ENCODE measurements at regions not wholly inside any gene's neighbourhood (a gene's known extent, or its start where the extent isn't known, plus 50 kb on each side); places are given as distances from the start of the nearest gene placed in this dataset.
"Not testable (repeated sequence)": the region's sequence is repeated elsewhere in the genome, so short reads cannot be mapped to it uniquely, and the experiment has no call there.

DNA sequence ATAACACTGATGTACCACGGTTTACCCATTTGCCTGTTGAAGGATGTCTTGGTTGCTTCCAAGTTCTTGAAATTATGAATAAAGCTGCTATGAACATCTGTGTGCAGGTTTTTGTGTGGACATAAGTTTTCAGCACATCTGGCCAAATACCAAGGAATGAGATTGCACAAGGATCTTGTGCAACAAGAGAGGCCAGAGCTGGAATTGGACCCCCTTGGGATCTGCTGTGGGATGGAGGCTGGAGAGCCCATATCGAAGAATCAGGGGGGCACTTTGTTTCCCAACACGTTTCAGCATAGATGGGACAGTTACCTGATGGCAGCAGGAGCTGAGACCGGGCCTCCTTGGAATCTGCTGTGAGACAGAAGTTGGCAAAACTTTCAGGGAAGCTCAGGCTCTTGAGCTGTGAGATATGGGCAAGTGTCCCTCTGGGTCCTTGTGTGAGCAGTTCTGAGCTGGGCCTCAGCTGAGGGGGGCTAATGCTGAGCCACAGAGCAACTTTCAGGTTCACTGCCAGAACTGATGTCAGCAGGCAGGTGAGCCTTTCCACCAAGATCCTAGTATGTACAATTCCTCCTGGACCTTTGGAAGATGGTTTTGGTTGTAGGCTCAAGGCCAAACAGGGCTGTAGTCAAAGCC, 115.2 kb upstream of the RAB18 start:
- DNase-seq (ENCODE audit: low read depth, low spot score) = no peak

DNA sequence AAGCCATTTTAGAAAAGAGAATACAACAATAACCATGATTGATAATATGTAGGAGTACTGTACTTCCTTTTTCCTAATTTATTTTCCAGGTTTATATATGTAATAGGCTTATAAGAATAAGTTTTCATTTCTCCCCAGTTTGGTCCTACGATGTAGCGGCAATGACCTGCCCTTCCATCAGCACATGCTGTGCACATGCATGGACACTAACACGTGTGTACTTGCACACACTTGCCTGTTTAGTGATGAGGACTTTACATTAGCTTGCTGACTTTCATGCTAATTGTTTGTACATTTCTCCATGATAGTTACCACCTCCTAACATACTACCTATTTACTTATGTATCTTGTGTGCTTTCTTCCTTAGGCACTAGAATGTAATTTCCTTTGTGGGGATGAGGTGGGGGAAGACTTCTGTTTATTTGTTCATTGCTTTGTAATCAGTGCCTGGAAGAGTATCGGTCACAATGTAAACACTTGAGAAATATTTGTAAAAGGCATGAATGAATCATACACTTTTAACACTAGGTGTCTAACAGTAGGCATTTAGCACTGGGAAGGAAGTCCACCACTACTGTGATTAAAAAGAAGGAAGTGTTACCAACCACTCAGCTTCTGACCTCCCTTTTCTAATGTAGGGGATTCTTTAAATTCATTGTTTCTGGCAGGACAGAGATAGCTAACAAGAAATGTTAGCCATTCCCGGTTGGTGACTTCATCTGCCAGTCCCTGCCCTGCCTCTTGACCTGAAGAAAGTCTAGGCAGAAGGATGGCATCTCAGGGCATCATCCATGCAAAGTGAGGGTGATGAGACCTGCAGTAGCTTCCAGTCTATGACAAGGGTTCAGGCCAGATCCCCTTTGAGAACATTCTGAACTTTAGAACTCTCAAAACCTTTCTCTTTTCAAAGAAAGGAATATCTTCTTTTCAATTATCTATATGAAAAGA, 120.2 kb upstream of the RAB18 start:
- DNase-seq (ENCODE audit: low read depth, low spot score) = no peak

DNA sequence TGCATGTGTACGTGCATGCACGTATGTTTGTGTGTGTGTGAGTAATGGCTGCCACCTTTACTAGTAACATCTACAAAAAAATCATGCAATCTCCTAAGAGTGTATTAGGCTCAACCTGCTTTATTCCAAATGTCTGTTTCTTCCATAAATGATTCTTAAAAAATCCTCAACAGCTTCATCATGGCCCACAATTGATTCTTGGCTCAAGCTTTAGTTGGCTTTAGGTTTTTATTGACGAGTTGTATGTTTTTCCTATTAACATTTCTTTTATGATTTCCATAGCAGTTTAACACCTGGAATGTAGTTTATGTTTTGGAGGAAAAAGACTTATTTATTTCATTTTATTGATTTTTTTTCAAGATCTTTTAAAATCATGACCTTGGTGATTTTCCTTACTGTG, 121.9 kb upstream of the RAB18 start:
- DNase-seq (ENCODE audit: low read depth, low spot score) = no peak

DNA sequence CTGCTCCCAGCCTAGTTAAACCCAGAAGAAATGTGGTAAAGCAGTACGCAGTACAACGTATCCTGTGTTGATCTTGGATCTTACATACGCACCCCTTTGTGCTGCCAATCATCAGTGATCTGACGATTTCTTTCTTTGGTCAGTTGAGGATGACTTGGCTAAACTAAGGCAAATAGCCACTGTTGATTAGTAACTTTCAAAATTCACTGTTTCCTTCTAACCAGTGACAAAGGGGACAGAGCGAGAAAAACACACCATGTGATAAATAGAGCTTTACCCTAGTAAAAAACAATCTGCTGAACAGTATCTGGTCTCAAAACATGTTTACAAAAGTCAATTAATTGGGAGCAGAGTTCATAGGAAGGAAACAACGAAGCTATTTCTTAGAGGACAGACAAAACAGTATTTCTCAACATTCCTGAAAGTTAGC, 123.2 kb upstream of the RAB18 start:
- no peak for DNase-seq (ENCODE audit: low read depth, low spot score)

DNA sequence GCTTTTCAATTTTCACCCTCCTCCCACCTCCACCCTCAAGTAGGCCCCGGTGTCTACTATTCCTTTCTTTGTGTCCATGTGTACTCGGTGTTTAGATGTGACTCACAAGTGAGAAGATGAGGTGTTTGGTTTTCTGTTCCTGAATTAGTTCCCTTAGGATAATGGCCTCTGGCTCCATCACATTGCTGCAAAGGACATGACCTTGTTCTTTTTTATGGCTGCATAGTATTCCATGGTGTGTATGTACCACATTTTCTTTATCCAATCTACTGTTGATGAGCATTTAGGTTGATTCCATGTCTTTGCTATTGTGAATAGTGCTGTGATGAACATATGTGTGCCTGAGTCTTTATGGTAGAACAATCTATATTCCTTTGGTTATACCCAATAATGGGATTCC, 125.1 kb upstream of the RAB18 start:
- not testable (repeated sequence) for DNase-seq (ENCODE audit: low read depth, low spot score)

DNA sequence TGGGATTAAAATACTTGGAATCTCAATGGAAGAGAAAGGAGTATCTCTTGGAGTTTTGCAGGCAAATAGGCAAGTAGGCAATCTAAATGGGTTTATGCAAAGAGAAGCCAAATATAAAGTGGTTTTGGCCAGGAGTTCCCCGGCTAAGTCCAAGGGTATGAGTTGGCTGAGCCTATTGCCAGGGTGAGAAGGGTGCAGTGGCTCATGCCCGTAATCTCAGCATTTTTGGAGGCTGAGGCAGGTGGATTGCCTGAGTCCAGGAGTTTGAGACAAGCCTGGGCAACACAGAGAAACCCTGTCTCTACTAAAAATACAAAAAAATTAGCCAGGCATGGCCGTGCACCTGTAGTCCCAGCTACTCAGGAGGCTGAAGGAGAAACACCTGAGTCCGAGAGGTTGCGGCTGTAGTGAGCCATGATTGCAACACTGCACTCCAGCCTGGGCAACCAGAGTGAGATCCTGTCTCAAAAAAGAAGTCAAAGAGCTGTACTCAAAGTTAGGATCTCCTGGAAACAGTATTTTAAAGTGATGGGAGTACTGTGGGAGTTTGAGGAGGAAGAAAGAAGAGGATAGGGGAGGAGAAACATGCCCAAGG, 130.4 kb upstream of the RAB18 start:
- no peak for DNase-seq (ENCODE audit: low read depth, low spot score)

DNA sequence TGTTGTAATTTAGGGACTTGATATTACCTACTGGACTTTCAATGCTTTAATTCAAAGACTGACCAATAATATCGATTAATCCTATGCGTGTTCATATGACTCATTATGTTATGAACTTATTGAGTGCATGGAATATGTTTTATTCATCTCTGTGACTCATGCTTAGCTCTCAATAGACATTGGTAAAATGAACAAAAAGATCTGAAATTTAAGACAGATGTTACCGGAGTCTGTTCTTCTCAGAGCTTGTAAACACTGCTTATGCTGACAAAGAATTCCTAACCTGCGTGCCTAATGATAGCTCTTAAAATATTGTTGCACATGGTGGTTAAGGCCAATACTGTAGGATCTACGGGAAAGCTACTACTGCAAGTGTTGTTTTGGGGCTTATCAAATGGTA, 131.5 kb upstream of the ACBD5 start:
- DNase-seq (ENCODE audit: low read depth, low spot score) = no peak

DNA sequence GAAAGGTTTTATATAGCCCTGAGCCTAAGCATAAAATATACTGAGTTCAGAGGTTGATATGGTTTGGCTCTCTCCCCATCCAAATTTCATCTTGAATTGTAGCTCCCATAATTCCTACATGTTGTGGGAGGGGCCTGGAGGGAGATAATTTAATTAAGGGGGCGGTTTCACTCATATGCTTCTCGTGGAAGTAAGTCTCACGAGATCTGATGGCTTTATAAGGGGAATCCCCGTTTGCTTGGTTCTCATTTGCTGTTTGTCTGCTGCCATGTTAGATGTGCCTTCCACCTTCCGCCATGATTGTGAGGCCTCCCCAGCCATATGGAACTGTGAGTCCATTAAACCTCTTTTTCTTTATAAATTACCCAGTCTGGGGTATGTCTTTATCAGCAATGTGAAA, 130.8 kb upstream of the ACBD5 start:
- DNase-seq (ENCODE audit: low read depth, low spot score) = not testable (repeated sequence)

DNA sequence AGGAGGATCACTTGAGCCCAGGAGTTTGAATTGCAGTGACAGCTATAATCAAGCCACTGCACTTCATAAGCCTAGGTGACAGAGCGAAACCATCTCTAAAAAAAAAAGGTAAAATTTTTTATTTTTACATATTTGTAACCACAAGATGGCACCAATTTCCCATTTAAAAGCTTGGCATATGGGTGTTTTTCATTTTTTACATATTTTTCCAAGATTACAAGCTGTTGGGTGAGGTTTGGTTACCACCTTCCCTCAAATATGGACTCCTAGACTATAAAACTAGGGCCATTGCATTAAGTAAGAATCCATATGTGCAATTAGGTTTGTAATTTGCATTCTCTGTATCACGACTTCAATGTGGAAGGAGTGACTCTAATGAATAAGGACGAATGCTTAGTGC, 129.3 kb upstream of the ACBD5 start:
- DNase-seq (ENCODE audit: low read depth, low spot score) = no peak

DNA sequence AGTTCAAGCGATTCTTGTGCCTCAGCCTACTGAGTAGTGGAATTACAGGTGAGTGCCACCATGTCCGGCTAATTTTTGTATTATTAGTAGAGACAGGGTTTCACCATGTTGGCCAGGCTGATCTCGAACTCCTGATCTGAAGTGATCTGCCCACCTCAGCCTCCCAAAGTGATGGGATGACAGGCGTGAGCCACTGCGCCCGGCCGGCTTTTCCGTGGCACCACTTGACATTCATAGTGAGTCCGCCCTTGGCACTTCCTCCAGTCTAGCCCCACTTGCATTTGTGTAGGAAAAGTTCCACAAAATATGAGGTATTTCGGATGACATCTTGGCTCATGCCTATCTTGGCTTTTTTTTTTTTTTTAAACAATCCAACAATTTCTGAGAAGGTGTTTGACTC, 128.1 kb upstream of the ACBD5 start:
- DNase-seq (ENCODE audit: low read depth, low spot score) = no peak

DNA sequence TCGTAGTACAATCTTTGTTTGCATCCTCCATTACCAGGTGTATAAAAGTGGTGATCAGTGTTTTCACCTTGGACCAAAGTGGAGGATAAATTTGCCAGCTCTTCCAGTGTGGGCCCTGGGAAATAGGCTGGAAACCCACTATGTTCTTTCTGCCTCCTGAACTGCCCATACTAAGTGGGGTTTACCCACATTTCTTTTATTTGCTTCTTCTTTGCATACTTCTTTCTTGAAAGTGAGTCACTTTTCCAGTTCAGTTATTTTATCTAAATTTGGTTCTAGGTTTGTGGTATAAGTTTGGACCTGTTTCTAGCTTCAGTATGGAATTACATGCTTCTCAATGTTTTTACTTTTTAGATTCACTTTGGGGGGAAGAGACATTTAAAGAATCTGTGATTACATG, 126.2 kb upstream of the ACBD5 start:
- DNase-seq (ENCODE audit: low read depth, low spot score) = no peak

DNA sequence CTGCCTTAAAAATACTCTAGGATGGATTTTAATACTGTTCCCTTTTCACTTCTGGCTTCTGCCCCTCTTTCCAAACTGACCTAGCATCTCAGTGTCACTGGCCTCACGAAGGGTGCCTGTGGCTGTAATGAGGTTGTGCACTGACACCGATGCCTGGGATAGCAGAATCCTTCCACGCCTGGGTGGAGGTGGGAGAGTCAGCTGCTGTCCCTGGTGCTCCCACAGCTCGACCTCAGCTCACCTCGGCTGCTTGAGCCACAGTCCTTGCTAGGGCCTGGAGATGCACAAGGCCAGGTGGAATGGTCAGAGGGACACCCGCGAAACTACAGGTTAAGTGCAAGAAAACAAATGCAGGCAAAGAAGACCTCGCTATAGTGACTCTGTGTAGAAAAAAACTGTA, 123.4 kb upstream of the ACBD5 start:
- no peak for DNase-seq (ENCODE audit: low read depth, low spot score)

DNA sequence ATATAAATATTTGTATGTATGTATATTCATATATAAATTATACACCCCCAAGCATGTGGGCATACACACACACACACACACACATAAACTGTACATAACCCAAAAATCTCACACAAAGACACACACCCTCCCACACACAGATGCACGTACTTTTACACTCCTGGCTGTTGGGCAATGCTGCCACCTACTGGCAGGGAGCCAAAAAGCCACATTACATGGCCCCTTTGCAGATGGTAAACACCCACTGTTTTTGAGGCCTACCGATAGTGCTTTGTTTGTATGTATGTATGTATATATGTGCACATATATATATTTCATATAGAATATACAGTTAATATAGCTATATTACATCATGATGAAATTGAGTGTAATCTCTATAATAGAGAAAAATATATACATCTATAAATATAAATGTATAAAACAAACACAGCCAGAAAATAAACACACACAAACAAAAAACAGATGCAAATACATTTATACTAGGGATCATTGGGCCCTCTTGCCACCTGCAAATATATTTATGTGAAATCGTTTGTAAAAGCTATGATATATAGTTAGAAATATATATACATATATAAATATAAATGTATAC, 120.1 kb upstream of the ACBD5 start:
- DNase-seq (ENCODE audit: low read depth, low spot score) = peak; percentile 47

DNA sequence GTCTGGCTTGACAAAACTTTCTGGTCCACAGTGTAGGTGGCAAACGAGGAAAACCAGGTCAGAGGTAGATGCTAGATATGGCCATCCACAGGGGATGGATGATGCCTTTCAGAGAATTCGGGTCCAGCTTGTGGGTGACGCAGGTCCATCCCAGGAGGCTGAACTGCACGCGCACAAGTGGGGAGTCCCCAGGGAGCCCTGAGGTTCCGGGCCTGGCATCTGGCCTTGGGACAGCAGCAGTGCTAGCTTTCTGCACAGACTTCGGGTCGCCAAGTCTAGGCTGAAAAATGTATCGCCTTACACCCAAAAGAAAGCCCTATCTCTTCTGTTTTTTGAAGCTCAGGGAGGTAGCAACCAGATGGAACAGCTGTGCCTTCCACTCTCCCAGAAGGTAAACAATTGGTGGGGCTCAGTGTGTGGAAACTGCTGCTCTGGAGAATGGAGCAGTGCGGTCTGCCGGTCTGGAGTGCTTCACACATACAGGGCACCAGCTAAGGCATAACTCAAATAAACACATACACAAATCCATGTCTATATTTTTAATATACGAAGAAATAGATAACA, 119.3 kb upstream of the ACBD5 start:
- DNase-seq (ENCODE audit: low read depth, low spot score) = no peak

DNA sequence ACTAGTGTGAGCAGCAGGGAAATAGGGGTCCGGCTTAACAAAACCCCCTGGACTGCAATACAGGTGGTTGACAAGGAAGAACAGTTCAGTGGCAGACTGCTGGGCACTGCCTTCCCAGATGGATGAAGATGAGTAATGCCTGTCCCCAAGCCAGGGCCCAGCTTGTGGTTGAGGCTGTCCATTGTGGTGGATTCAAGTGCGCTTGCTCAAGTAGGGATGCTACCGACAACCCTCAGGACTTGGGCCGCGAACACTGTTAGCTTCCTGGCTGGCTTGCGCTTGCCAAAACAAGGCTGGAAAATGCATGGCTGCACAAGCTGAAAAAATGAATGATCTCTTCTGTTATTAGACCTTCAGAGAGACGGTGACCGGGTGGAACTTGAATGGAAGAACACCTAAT, 116.1 kb upstream of the ACBD5 start:
- no peak for DNase-seq (ENCODE audit: low read depth, low spot score)

DNA sequence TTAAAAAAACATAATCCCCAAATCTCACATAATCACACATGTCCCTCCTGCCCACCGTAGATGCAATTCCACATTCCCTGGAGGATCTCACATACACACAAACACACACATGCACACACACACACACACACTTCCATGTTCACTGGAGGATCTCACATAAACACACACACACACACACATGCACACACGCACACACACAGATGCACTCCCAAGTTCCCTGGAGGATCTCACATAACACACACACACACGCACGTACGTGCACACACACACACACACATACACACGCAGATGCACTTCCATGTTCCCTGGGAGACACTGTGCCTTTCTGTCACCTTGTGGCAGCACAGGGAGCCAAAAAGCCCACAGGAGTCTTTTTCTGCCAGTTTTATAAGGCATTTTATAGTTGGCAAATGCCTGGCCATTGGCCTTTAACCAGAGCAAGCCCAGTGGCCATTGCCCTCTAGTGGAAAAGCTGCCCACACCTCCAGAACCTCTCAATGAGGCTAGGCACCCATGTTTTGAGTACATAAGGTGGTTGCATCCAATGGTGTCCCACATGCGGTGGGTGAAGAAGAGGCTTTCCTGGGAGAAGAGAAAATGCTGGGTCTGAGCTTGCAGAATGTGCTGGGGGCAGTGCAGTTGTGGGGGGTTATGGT, 115.4 kb upstream of the ACBD5 start:
- DNase-seq (ENCODE audit: low read depth, low spot score) = no peak

DNA sequence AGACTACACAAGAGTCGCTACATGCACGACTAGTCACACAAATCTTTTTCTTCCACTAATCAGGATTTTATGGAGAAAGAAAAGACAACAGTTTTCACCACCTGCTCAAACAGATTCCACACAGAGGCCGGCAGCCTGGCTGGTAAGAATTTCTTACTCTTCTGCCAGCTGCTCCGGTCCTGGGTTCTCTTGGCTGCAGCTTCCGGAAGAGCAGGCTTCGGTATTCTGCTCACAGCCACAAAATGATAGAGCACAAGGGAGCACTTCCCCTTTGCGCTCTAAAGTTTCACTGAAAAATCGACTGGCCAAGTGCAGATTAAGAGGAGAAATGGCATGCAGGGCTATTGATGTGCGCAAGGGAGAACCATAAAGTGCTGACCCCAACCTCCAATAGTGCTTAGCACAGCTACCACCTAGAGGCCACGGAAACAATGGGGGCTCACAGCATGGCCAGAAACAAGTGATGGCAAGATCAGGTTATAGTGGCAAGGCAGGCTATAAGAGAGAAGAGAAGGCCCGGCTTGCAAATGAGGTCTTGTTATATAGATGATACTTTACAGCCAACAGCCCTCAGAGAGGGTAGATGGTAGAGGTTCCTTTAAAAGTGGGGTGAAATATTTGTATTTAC, 114.2 kb upstream of the ACBD5 start:
- DNase-seq (ENCODE audit: low read depth, low spot score) = not testable (repeated sequence)

DNA sequence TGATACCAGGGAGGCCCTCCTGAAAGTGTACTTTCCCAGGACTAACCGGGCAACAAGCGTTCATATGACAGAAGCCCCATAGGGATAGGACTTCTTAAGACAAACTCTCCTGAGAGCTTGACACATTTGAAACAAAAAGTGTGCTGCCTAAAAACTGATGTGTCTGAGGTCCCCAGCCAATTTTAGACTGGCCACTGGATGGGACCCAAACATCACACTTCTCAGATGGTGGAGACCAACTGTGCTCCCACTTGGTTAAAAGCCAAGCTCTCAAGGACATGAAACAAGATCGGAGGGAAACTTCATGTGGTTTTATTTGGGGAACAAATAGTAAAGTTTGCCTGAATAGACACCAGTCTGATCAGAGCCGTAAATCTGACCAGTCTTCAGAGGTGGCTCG, 113.5 kb upstream of the ACBD5 start:
- not testable (repeated sequence) for DNase-seq (ENCODE audit: low read depth, low spot score)

DNA sequence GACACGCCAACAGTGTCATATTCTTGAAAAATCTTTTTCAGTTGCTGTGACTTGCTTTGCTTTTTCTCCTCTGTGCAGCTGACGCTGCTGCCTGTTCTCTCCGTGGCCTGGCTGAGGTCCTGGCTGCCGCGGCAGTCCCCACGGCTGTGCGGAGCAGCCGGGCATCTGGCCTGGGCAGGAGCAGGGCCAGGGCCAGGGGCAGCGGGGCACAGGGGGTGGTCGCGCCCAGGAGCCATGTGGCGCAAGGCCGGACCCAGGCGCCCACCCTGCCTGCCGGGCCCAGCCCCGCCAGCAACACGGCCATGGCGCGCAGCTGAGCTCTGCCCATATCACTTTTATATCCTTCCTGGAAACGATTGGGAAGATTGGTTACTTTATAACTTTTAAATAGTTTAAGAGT, 109.4 kb upstream of the ACBD5 start:
- DNase-seq (ENCODE audit: low read depth, low spot score) = no peak

DNA sequence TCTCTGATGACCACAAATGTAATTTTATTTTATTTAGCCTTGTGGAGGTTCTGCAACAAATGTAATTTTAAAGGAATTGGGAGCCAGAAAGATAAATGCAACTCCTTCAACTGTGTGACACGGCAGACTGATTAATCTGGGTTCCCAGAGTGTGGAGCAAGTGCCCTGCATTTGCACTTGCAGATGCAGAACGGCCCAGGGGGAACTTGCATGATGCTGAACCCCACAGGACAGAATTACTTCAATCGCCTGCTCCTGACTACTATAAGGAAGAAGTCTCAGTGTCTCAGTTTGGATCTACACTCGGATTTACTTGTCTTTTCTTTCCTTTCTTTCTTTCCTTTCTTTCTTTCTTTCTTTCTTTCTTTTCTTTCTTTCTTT, 107.2 kb upstream of the ACBD5 start:
- DNase-seq (ENCODE audit: low read depth, low spot score) = not testable (repeated sequence)

DNA sequence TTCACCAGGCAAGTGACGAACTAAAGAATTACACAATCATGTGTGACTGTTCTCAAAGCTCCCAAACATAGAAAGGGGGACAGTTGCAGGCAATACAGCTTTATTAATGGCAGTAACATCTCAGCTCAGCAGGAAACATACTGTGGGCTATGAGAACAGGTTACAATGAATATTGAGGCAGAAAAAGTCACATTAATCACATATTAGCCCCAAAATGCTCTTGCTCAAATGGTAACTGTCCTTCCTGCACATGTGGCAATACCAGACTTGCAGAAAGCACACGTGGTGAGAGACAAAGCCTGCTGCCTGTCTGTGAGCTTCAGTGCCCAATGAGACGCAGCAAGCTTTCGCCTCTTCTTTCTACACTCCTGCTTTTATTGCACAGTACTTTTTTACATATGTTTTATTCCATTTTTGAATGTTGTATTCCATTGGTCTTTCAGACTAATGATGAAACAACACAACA, 104.9 kb upstream of the ACBD5 start:
- no peak for DNase-seq (ENCODE audit: low read depth, low spot score)

Data from smooth muscle cell of the brain vasculature (primary cell).